IMR-90 (cell line): ENCODE measurements at regions not wholly inside any gene's neighbourhood (a gene's known extent, or its start where the extent isn't known, plus 50 kb on each side); places are given as distances from the start of the nearest gene placed in this dataset.
A peak's percentile ranks its signal among the peaks of the same experiment; 100 is the strongest.

ENCODE experiments used
- ATAC-seq: fragments of 200-7000 bp; cut with Tn5 transposase; 2 replicates; pipeline ENCODE4 v1.9.1; 2020; ENCODE audit warnings: low read depth, mild to moderate bottlenecking, moderate library complexity
- BruUV-seq: library from RNA; stranded (reverse); fragments of 400-500 nt; replicated peaks from 2 replicates; lab custom pipeline; 2021; lab: Mats Ljungman, UMichigan
- CTCF ChIA-PET: fragments of 300-600 bp; formaldehyde crosslinking; extraction: SDS; loops from one replicate; lab custom pipeline; 2021; ENCODE audit warnings: antibody characterized with exemption; lab: Yijun Ruan, JAX
- POLR2A ChIA-PET: fragments of 300-600 bp; sonication (Branson Sonifier 250); formaldehyde crosslinking; loops from one replicate; lab custom pipeline; 2022; ENCODE audit warnings: antibody characterized with exemption; ENCODE audit not compliant: unreplicated experiment; lab: Charles Lee
- DNase-seq: peaks from one replicate; pipeline ENCODE4 v3.0.0; 2013
- H2AFZ ChIP-seq: replicated peaks from 2 replicates; pipeline ENCODE3; 2013; ENCODE audit warnings: low read length, mild to moderate bottlenecking; ENCODE audit not compliant: poor library complexity
- H2AK5ac ChIP-seq: 2 replicates; pipeline ENCODE4 v1.6.1; 2013; ENCODE audit warnings: low read depth, low read length, inconsistent platforms
- H2AK9ac ChIP-seq: replicated peaks from 2 replicates; pipeline ENCODE3; 2013; ENCODE audit warnings: mild to moderate bottlenecking, low read depth, low read length, moderate library complexity; ENCODE audit not compliant: poor library complexity
- H2BK120ac ChIP-seq: 2 replicates; pipeline ENCODE4 v1.6.1; 2013; ENCODE audit warnings: low read depth, low read length, inconsistent platforms
- H2BK15ac ChIP-seq: 3 replicates; pipeline ENCODE4 v1.6.1; 2013; ENCODE audit warnings: low read depth, low read length, inconsistent platforms
- H2BK20ac ChIP-seq: 2 replicates; pipeline ENCODE4 v1.6.1; 2013; ENCODE audit warnings: low read depth, mild to moderate bottlenecking, inconsistent platforms, low read length, moderate library complexity
- H2BK5ac ChIP-seq: 2 replicates; pipeline ENCODE4 v1.6.1; 2013; ENCODE audit warnings: mild to moderate bottlenecking, low read depth, low read length, inconsistent platforms; ENCODE audit not compliant: poor library complexity, severe bottlenecking
- H3K14ac ChIP-seq: replicated peaks from 2 replicates; pipeline ENCODE4 v1.6.1; 2013; ENCODE audit warnings: low read depth, low read length, inconsistent platforms
- H3K18ac ChIP-seq: 2 replicates; pipeline ENCODE4 v1.6.1; 2013; ENCODE audit warnings: low read depth, low read length, control low read depth
- H3K23ac ChIP-seq: 2 replicates; pipeline ENCODE4 v1.6.1; 2013; ENCODE audit warnings: low read depth, low read length, inconsistent platforms
- H3K27ac ChIP-seq: 2 replicates; pipeline ENCODE4 v1.5.1; 2013; ENCODE audit warnings: mild to moderate bottlenecking, control low read depth, low read length; ENCODE audit not compliant: insufficient read depth
- H3K27me3 ChIP-seq: 2 replicates; pipeline ENCODE4 v1.6.1; 2013; ENCODE audit warnings: low read length; ENCODE audit not compliant: control insufficient read depth, insufficient read depth
- H3K36me3 ChIP-seq: 2 replicates; pipeline ENCODE4 v1.6.1; 2013; ENCODE audit warnings: low read length, mixed read lengths; ENCODE audit not compliant: control insufficient read depth, insufficient read depth
- H3K4ac ChIP-seq: 2 replicates; pipeline ENCODE4 v1.6.1; 2013; ENCODE audit warnings: low read depth, low read length, inconsistent platforms
- H3K4me1 ChIP-seq: 2 replicates; pipeline ENCODE4 v1.6.1; 2013; ENCODE audit warnings: low read length, mixed read lengths; ENCODE audit not compliant: control insufficient read depth, insufficient read depth
- H3K4me2 ChIP-seq: 2 replicates; pipeline ENCODE4 v1.6.1; 2013; ENCODE audit warnings: low read depth, mild to moderate bottlenecking, control low read depth, low read length, moderate library complexity
- H3K4me3 ChIP-seq: 2 replicates; pipeline ENCODE4 v1.5.1; 2013; ENCODE audit warnings: low read depth, mild to moderate bottlenecking, control low read depth, low read length, moderate library complexity; ENCODE audit not compliant: insufficient read depth
- H3K56ac ChIP-seq: 2 replicates; pipeline ENCODE4 v1.6.1; 2013; ENCODE audit warnings: low read length, inconsistent platforms; ENCODE audit not compliant: insufficient read depth; ENCODE audit errors: extremely low read depth
- H3K79me1 ChIP-seq, 2 experiments: 2 replicates each; pipeline ENCODE4 v1.6.1; 2013; ENCODE audit warnings: low read length in 2 of 2, inconsistent platforms in 1 of 2, low read depth in 1 of 2
- H3K9ac ChIP-seq: 2 replicates; pipeline ENCODE4 v1.6.1; 2013; ENCODE audit warnings: low read depth, low read length, control low read depth
- H3K9me1 ChIP-seq: 2 replicates; pipeline ENCODE4 v1.6.1; 2013; ENCODE audit warnings: low read length, inconsistent platforms; ENCODE audit not compliant: insufficient read depth
- H3K9me3 ChIP-seq: 2 replicates; pipeline ENCODE4 v1.6.1; 2013; ENCODE audit warnings: low read length; ENCODE audit not compliant: control insufficient read depth, insufficient read depth
- H4K20me1 ChIP-seq: 2 replicates; pipeline ENCODE4 v1.6.1; 2013; ENCODE audit warnings: low read length, inconsistent platforms; ENCODE audit not compliant: insufficient read depth
- H4K5ac ChIP-seq: 2 replicates; pipeline ENCODE4 v1.6.1; 2013; ENCODE audit warnings: mild to moderate bottlenecking, low read depth, low read length, control low read depth
- H4K8ac ChIP-seq, 2 experiments: 2 replicates each; pipeline ENCODE4 v1.6.1; 2013; ENCODE audit warnings: low read depth in 2 of 2, low read length in 2 of 2, control low read depth in 1 of 2, inconsistent platforms in 1 of 2
- H4K91ac ChIP-seq: 2 replicates; pipeline ENCODE4 v1.6.1; 2013; ENCODE audit warnings: low read depth, low read length, inconsistent platforms; ENCODE audit not compliant: insufficient read depth
- BHLHE40 ChIP-seq: fragments of 150-350 bp; IDR thresholded peaks from 2 replicates; pipeline ENCODE4 v1.6.1; 2016; ENCODE audit warnings: mild to moderate bottlenecking, low read depth, low read length
- CEBPB ChIP-seq: IDR thresholded peaks from 2 replicates; pipeline ENCODE4 v1.6.1; 2012; ENCODE audit warnings: low read depth, low read length, improper control_type of control experiment
- CHD1 ChIP-seq: IDR thresholded peaks from 2 replicates; pipeline ENCODE4 v1.6.1; 2012; ENCODE audit warnings: low read depth, low read length, improper control_type of control experiment
- CTCF ChIP-seq: conservative IDR thresholded peaks from 2 replicates; pipeline ENCODE4 v1.5.1; 2012; ENCODE audit warnings: mild to moderate bottlenecking, low read depth, low read length, improper control_type of control experiment
- FOS ChIP-seq: fragments of 150-350 bp; IDR thresholded peaks from 2 replicates; pipeline ENCODE4 v1.6.1; 2016; ENCODE audit warnings: low read depth, low read length
- MAZ ChIP-seq: IDR thresholded peaks from 2 replicates; pipeline ENCODE4 v1.6.1; 2012; ENCODE audit warnings: low read depth, mild to moderate bottlenecking, low read length, improper control_type of control experiment, moderate library complexity, borderline replicate concordance
- POLR2A ChIP-seq: IDR thresholded peaks from 2 replicates; pipeline ENCODE4 v1.6.1; 2012; ENCODE audit warnings: mild to moderate bottlenecking, low read depth, low read length
- RCOR1 ChIP-seq: IDR thresholded peaks from 2 replicates; pipeline ENCODE4 v1.6.1; 2012; ENCODE audit warnings: mild to moderate bottlenecking, low read length, improper control_type of control experiment; ENCODE audit not compliant: insufficient replicate concordance
- USF2 ChIP-seq: fragments of 150-350 bp; IDR thresholded peaks from 2 replicates; pipeline ENCODE4 v1.6.1; 2017; ENCODE audit warnings: mild to moderate bottlenecking, antibody characterized with exemption, low read length, low read depth
- WGBS, 2 experiments: methylation state at CpG; one replicate each; pipeline versions ENCODE4 v1.1.5 to v1.1.7; 2013; ENCODE audit warnings: missing lambda C conversion rate in 2 of 2; ENCODE audit not compliant: insufficient read length in 1 of 2; ENCODE audit errors: extremely low coverage in 2 of 2; 5-methylcytosine and 5-hydroxymethylcytosine counted together
- dilution Hi-C: fragments of 300-500 bp; cut with HindIII; formaldehyde crosslinking; loops from one replicate; pipeline ENCODE4 v1.14.3; 2018; ENCODE audit warnings: low sequenced_read_pairs; ENCODE audit not compliant: unreplicated experiment
- in situ Hi-C: fragments of 300-500 bp; cut with MboI; formaldehyde crosslinking; loops from 3 replicates; pipeline ENCODE4 v1.14.3; 2019; ENCODE audit warnings: low sequenced_read_pairs, inconsistent platforms, mixed read lengths
- intact Hi-C: fragments of 100-400 bp; cut with micrococcal nuclease; formaldehyde crosslinking; loops from 2 replicates; pipeline ENCODE4 v1.10.0; 2022

- WGBS, 2 experiments: no CpG with 5 or more reads among the region's 3 CpGs
- no peaks in the 10 kb centered on the region for H3K4me1 ChIP-seq
- in situ Hi-C loops (no loop called here), dilution Hi-C loops (no loop called here), intact Hi-C loops (no loop called here)
- no peak for TF ChIP-seq FOS
- TF ChIP-seq RCOR1: no peak
- TF ChIP-seq USF2: no peak
- TF ChIP-seq CHD1: no peak
- TF ChIP-seq MAZ: no peak
- no peak for TF ChIP-seq POLR2A
- TF ChIP-seq BHLHE40: no peak
- TF ChIP-seq CTCF: no peak
- TF ChIP-seq CEBPB: no peak
- H3K9me1 ChIP-seq: 0 out of 2 replicates have a peak, but pooled peaks cover 3% of the 10 kb centered on the region
- no peaks in the 10 kb centered on the region for H3K9me3 ChIP-seq
- no peak overlapping the region for H2AK9ac ChIP-seq
- no peak overlapping the region for H3K56ac ChIP-seq
- peak overlapping the region; percentile 70 for H2AFZ ChIP-seq
- no TSS peak for BruUV-seq
- no peak overlapping the region for H4K5ac ChIP-seq
- H3K14ac ChIP-seq: no peak overlapping the region
- H3K23ac ChIP-seq: no peak overlapping the region
- POLR2A ChIA-PET: no interaction called here
- no peak overlapping the region for H3K9ac ChIP-seq
- H3K36me3 ChIP-seq: no peaks in the 10 kb centered on the region
- no peak overlapping the region for H3K4me3 ChIP-seq
- no peak overlapping the region for H3K4me2 ChIP-seq
- CTCF ChIA-PET: no interaction called here
- H2BK5ac ChIP-seq: no peak overlapping the region
- no peaks in the 10 kb centered on the region for H3K27me3 ChIP-seq
- no peak for DNase-seq
- H3K27ac ChIP-seq: no peak overlapping the region
- no peak overlapping the region for H2BK20ac ChIP-seq
- no peaks in the 10 kb centered on the region for H4K20me1 ChIP-seq
- no peak overlapping the region for H2BK120ac ChIP-seq
- no peak for ATAC-seq
- H3K18ac ChIP-seq: no peak overlapping the region
- 0 out of 4 replicates have a peak overlapping the region, but pooled peaks of 1 of the 2 experiments have one; percentile 33 for H4K8ac ChIP-seq
- no peak overlapping the region for H4K91ac ChIP-seq
- H2BK15ac ChIP-seq: no peak overlapping the region
- H3K4ac ChIP-seq: no peak overlapping the region
- H2AK5ac ChIP-seq: no peak overlapping the region
- H3K79me1 ChIP-seq: no peaks in the 10 kb centered on the region
Measured at GRCh38 chr3:174659511-174659910, 199.6 kb upstream of the NAALADL2 start.
